ENCODE measurements at regions not wholly inside any gene's neighbourhood (a gene's known extent, or its start where the extent isn't known, plus 50 kb on each side); places are given as distances from the start of the nearest gene placed in this dataset.
"Not testable (repeated sequence)": the region's sequence is repeated elsewhere in the genome, so short reads cannot be mapped to it uniquely, and the experiment has no call there.

DNA sequence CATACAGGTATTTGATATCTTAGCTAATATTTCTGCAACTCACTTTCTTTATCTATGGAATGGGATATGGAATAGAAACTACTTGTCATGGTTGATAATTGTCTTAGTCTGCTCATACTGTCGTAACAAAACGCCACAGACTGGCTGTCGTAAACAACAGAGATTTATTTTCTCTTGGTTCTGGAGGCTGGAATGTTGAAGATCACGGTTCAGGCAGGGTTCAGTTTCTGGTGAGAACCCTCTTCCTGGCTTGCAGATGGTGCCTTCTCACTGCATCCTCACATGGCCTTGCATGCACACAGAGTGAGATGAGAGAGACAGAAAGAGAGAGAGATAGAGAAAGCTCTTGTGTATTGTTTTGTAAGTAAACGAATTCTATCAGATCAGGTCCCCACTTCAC lies 332.7 kb upstream of the MAGI2 start:
- no peak for DNase-seq (ENCODE audit: extremely low read depth in 1 of 2, low read depth in 1 of 2)

GRCh38 chr7:79785556-79785955 lies 332.1 kb upstream of the MAGI2 start:
- no peak for DNase-seq (ENCODE audit: extremely low read depth in 1 of 2, low read depth in 1 of 2)

- no peak for DNase-seq (ENCODE audit: extremely low read depth in 1 of 2, low read depth in 1 of 2)
These were observed 329.4 kb upstream of the MAGI2 start for GRCh38 chr7:79782906-79783305.

DNA sequence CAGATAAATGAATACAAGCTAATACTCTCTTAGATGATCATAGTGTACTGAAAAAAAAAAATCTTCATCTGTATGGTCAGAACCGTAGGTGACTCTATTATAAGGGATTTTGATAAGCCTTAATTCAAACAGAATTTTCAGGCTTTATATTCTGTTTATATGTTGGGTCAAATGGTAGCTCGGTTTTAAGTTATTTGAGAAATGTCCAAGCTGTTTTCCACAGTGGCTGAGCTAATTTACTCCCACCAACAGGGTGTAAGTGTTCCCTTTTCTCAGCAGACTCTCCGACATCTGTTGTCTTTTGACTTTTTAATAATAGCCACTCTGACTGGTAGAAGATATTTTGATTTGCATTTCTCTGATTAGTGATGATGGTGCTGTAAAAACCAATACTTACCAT lies 328.8 kb upstream of the MAGI2 start:
- DNase-seq (ENCODE audit: extremely low read depth in 1 of 2, low read depth in 1 of 2), result no peak

DNA sequence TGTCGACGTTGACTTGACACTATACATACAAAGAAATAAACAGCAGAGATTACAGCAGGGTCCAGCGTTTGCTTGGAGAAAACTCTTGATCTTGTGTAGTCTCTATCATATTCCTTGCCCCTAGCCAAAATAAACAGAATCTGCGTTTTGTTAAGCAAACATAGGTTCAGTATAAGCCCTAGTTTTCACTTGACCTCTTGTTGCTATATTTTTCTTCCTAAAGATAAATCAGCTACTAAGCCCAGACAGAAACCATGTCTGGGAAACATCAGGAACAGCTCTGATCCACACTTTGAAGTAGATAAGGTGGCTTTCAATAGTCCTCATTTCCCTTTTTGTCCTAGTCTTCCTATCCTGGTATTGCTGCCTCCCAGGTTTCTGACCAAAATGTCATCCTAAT lies 328.2 kb upstream of the MAGI2 start:
- no peak for DNase-seq (ENCODE audit: extremely low read depth in 1 of 2, low read depth in 1 of 2)

DNA sequence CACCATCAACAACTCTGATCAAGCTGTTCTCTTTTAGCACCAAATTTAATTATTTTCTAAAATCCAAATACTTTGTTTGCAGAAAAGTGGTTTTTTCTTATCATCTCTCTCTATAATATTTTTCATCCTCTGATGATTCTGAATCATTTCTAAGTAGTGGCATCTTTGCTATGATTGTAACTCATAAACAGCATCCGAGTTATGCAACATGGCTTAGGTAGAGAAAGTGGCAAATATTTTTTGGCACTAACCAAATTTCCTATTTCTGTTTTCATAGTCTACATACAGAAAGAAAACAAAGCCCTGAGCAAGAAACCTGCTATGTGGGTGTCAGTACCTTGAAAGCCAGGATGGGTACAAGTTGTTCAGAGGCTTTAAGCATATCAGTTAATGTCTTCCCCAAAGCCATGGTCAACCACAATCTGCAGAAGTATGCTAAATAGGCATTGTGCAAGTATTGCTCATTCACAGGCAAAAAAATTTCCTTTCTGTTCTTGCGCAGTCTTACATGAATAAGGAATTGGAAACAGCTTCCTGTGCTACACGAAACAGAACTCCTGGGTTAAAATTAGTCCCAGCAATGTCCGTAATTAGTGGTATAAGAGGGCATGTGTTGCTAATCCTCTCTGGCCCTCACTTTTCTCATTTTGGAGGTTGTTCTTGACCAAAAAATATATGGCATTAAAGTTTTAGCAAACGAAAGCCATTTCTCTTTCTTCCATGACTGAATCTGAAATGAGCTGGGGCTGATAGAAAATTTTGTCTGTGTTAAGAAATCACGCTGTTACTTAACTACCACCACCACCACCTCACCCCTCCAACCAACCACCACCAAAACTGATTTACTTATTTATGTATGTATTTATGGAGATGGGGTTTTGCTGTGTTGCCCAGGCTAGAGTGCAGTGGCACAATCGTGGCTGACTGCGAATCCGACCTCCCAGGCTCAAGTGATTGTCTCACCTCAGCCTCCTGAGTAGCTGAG lies 325.6 kb upstream of the MAGI2 start:
- no peak for DNase-seq (ENCODE audit: extremely low read depth in 1 of 2, low read depth in 1 of 2)

- DNase-seq (ENCODE audit: extremely low read depth in 1 of 2, low read depth in 1 of 2), result no peak
These were observed 322.4 kb upstream of the MAGI2 start for GRCh38 chr7:79775911-79776310.

GRCh38 chr7:79774150-79774549 lies 320.7 kb upstream of the MAGI2 start:
- no peak for DNase-seq (ENCODE audit: extremely low read depth in 1 of 2, low read depth in 1 of 2)

- no peak for DNase-seq (ENCODE audit: extremely low read depth in 1 of 2, low read depth in 1 of 2)
These were observed 317.5 kb upstream of the MAGI2 start for GRCh38 chr7:79770970-79771369.

DNA sequence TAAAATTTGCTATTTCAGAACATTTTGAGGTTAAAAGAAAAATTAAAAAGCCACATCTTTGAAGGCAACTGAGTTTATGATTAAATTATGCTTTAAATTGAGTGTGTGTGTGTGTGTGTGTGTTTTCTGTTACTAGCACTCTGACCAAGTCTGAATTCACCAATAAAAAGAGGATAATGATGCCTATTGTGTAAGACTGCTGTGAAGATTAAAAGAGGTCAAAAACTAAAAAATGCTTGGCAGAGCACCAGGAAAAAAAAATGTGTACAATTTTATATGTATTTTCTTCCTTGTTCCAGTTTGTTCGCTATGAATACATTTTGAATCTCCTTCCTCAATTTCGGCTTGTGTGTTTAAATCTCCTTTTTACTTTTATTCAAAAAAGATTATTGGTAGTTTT lies 316.6 kb upstream of the MAGI2 start:
- no peak for DNase-seq (ENCODE audit: extremely low read depth in 1 of 2, low read depth in 1 of 2)

GRCh38 chr7:79767876-79768560 lies 314.6 kb upstream of the MAGI2 start:
- not testable (repeated sequence) for DNase-seq (ENCODE audit: extremely low read depth in 1 of 2, low read depth in 1 of 2)

- not testable (repeated sequence) for DNase-seq (ENCODE audit: extremely low read depth in 1 of 2, low read depth in 1 of 2)
These were observed 313.7 kb upstream of the MAGI2 start for GRCh38 chr7:79767192-79767591.

GRCh38 chr7:79761876-79762429 lies 308.5 kb upstream of the MAGI2 start:
- no peak for DNase-seq (ENCODE audit: extremely low read depth in 1 of 2, low read depth in 1 of 2)

DNA sequence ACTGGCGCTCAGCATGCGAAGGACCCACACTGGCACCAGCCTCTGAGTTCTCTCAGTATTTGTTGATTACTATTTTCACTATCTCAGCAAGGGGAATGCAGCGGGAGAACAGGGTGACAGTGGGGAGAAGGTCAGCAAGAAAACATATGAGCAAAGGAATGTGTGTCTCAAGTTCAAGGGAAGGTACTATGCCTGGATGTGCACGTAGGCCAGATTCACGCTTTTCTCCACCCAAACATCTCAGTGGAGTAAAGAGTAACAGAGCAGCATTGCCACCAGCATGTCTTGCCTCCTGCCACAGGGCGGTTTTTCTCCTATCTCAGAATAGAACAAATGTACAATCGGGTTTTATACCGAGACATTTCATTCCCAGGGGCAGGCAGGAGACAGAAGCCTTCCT lies 297.5 kb upstream of the MAGI2 start:
- DNase-seq (ENCODE audit: extremely low read depth in 1 of 2, low read depth in 1 of 2), result not testable (repeated sequence)

DNA sequence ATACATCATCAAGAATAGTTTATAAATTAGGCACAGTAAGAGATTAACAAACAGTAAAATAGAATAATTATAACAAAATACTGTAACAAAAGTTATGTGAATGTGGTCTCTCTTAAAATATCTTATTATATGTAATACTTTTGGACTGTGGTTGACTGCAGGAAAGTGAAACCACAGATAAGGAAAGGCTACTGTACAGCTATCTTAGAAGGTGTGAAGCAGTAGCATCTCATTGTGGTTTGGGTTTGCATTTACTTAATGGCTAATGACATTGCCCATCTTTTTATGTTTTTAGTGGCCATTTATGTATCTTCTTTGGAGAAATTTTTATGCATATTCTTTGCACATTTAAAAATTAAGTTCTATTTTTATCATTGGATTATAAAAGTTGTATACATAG lies 296.4 kb upstream of the MAGI2 start:
- DNase-seq (ENCODE audit: extremely low read depth in 1 of 2, low read depth in 1 of 2), result no peak

GRCh38 chr7:79741684-79742083 lies 288.2 kb upstream of the MAGI2 start:
- no peak for DNase-seq (ENCODE audit: extremely low read depth in 1 of 2, low read depth in 1 of 2)

DNA sequence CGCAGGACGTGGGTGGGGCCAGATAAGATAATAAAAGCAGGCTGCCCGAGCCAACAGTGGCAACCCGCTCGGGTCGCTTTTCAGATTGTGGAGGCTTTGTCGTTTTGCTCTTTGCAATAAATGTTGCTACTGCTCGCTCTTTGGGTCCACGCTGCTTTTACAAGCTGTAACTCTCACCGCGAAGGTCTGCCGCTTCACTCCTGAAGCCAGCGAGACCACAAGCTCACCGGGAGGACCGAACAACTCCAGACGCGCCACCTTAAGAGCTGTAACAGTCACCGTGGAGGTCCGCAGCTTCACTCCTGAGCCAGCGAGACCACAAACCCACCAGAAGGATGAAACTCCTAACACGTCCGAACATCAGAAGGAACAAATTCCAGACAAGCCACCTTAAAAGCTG lies 286.6 kb upstream of the MAGI2 start:
- DNase-seq (ENCODE audit: extremely low read depth in 1 of 2, low read depth in 1 of 2), result no peak

- not testable (repeated sequence) for DNase-seq (ENCODE audit: extremely low read depth in 1 of 2, low read depth in 1 of 2)
These were observed 285.7 kb upstream of the MAGI2 start for GRCh38 chr7:79739036-79739709.

GRCh38 chr7:79736418-79736817 lies 283.0 kb upstream of the MAGI2 start:
- no peak for DNase-seq (ENCODE audit: extremely low read depth in 1 of 2, low read depth in 1 of 2)

- DNase-seq (ENCODE audit: extremely low read depth in 1 of 2, low read depth in 1 of 2), result no peak
These were observed 281.5 kb upstream of the MAGI2 start for GRCh38 chr7:79735012-79735411.

GRCh38 chr7:79734181-79734580 lies 280.7 kb upstream of the MAGI2 start:
- DNase-seq (ENCODE audit: extremely low read depth in 1 of 2, low read depth in 1 of 2), result no peak
